ENCODE measurements at regions not wholly inside any gene's neighbourhood (a gene's known extent, or its start where the extent isn't known, plus 50 kb on each side); places are given as distances from the start of the nearest gene placed in this dataset.

DNA sequence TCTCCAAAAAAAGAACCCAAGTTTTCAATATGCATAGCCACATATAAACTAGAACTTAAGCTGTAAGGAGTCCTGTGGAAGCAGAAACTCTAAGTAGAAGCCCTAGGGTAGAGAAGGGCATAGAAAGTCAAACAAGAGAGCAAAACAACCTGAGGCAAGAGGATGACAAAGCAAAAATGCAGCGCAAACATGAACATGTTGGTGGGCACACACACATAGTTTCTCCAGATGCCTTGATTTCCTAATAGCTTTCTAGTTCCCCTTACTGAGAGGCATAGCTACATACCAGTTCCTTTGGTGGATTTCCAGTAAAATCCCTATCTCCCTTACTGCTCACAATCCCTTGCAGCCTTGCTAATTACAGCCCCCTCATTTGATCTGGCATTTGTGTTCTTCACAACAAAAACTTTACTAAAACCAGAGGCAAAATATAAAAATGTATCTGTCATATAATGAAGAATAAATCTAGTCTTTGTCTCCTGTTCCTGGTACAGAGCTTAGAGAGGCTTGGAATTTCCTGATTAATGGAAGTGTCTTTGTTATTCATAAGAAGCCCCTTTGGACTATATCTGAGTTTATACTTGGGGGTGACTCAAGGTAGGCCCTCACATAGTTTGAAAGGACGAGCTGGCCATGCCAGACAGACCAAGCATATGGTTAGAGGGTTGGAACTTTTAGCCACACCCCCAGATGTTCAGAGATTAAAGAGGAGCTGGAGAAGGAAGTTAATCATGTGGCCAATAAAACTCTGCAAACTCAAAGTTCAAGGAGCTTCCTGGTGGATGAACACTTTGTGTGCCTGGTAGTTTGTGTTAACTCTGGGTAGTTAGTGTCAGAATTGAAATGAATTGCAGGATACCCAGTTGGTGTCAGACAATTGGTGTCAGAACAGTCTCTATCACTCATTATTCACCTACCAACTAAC, 52.7 kb upstream of the ZCCHC13 start:
- H3K4me1 Mint-ChIP-seq (ENCODE audit: low read depth) = no peaks in the 10 kb centered on the region
- intact Hi-C loops (cut with micrococcal nuclease) = no loop called here

DNA sequence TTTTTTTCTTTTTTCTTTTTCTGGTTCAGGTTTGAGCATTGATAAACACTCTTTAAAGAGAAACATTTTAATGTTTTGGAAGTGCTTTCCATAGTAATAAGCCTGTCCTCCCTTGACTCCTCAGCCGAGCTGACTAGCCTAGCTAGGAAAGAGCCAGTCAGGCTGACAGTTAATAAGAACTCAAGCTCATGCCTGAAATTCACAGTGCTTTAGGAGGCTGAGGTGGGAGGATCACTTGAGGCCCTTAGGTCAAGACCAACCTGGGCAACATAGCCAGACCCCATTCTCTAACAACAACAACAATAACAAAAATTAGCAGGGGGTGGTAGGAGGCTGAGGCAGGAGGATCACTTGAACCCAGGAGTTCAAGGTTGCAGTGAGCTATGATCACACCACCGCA, 53.4 kb upstream of the ZCCHC13 start:
- Mint-ChIP-seq H3K36me3 (ENCODE audit: low read depth) (peaks cover 18% of the 10 kb centered on the region), H3K9me3 (no peaks in the 10 kb centered on the region), H3K4me3 (ENCODE audit: low read depth) (no peak overlapping the region), H3K27ac (no peak overlapping the region), H3K4me1 (ENCODE audit: low read depth) (no peaks in the 10 kb centered on the region), H3K27me3 (ENCODE audit: low read depth) (no peaks in the 10 kb centered on the region)
- intact Hi-C loops (cut with micrococcal nuclease) = no loop called here
- no peak for DNase-seq (ENCODE audit: low spot score)

More for the DNA sequence above, 52.7 kb upstream of the ZCCHC13 start:
- H3K27me3 Mint-ChIP-seq (ENCODE audit: low read depth) = no peaks in the 10 kb centered on the region
- peaks cover 24% of the 10 kb centered on the region for H3K36me3 Mint-ChIP-seq (ENCODE audit: low read depth)
- no peak for DNase-seq (ENCODE audit: low spot score)
- H3K4me3 Mint-ChIP-seq (ENCODE audit: low read depth) = no peak overlapping the region
- no peaks in the 10 kb centered on the region for H3K9me3 Mint-ChIP-seq
- H3K27ac Mint-ChIP-seq = no peak overlapping the region

DNA sequence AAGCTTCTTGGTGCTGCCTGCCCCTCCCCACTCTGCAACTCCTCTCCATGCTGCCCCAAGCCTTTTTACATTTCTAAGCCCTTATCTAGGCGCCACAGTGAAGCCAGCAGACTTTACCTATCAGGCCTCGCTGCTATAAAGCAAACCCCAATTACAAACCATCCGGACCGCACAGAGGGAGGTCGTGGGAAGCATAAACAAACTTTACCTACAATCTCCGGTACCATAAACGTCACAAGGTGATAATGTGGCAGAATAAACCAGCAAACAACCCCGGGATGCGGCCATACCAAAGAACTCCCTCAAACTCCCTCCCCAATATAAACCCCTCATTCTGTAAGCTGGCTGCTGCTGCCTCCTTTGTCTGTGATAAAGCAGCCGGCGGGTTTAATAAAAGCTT, 54.0 kb upstream of the ZCCHC13 start:
- intact Hi-C loops (cut with micrococcal nuclease) = loop anchor here (10.0 kb wide), 1 partner anchor 95 kb away; no protein-coding TSS in a partner anchor
- Mint-ChIP-seq H3K9me3 (no peaks in the 10 kb centered on the region), H3K36me3 (ENCODE audit: low read depth) (peaks cover 19% of the 10 kb centered on the region), H3K27me3 (ENCODE audit: low read depth) (no peaks in the 10 kb centered on the region), H3K4me3 (ENCODE audit: low read depth) (no peak overlapping the region), H3K27ac (no peak overlapping the region), H3K4me1 (ENCODE audit: low read depth) (no peaks in the 10 kb centered on the region)
- DNase-seq (ENCODE audit: low spot score) = no peak

DNA sequence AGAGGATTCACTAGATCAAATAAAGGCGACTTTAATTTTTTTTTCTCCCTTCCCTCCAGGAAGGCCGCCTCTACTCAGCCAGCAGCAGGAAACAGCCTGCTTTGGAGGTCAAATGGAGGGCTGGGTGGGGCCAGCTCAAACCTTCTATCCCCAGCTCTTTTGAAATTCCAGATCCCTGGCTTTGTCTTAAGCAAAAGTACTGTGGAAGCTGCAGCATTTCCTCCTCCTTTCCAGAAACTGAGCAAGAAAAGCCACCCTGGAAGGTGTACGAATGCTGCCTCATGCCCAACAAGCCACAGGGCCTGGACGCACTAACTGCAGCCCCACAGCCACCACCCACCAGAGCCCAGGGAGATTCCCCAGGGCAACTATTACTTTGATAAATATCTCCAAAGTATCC, 55.1 kb upstream of the ZCCHC13 start:
- H3K27me3 Mint-ChIP-seq (ENCODE audit: low read depth) = no peaks in the 10 kb centered on the region
- intact Hi-C loops (cut with micrococcal nuclease) = loop anchor here (10.0 kb wide), 1 partner anchor 96 kb away; no protein-coding TSS in a partner anchor
- no peaks in the 10 kb centered on the region for H3K9me3 Mint-ChIP-seq
- H3K36me3 Mint-ChIP-seq (ENCODE audit: low read depth) = peaks cover 21% of the 10 kb centered on the region
- H3K27ac Mint-ChIP-seq = no peak overlapping the region
- H3K4me1 Mint-ChIP-seq (ENCODE audit: low read depth) = no peaks in the 10 kb centered on the region
- H3K4me3 Mint-ChIP-seq (ENCODE audit: low read depth) = no peak overlapping the region
- DNase-seq (ENCODE audit: low spot score) = no peak

DNA sequence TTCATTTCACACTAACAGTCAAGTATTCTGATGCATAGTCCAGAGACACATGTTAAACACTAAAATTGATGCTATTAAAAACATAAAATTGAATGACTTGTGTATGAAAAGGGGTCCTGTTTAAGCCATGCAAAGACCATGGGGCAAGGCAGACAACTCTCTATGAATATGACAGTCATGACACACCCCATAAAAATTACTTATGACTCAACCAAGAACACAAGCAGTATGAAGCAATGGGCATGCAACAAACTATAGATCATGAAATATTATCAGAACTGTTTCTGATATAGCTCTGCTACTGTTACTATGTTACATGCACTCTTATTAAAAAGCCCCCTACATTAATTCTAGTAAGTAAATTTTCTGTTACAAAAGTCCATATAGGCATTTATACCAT, 57.5 kb upstream of the ZCCHC13 start:
- peaks cover 26% of the 10 kb centered on the region for H3K36me3 Mint-ChIP-seq (ENCODE audit: low read depth)
- H3K9me3 Mint-ChIP-seq = no peaks in the 10 kb centered on the region
- no peaks in the 10 kb centered on the region for H3K4me1 Mint-ChIP-seq (ENCODE audit: low read depth)
- no peak for DNase-seq (ENCODE audit: low spot score)
- no peak overlapping the region for H3K27ac Mint-ChIP-seq
- no peaks in the 10 kb centered on the region for H3K27me3 Mint-ChIP-seq (ENCODE audit: low read depth)
- no peak overlapping the region for H3K4me3 Mint-ChIP-seq (ENCODE audit: low read depth)
- intact Hi-C loops (cut with micrococcal nuclease) = loop anchor here (10.0 kb wide), 1 partner anchor 98 kb away; no protein-coding TSS in a partner anchor

DNA sequence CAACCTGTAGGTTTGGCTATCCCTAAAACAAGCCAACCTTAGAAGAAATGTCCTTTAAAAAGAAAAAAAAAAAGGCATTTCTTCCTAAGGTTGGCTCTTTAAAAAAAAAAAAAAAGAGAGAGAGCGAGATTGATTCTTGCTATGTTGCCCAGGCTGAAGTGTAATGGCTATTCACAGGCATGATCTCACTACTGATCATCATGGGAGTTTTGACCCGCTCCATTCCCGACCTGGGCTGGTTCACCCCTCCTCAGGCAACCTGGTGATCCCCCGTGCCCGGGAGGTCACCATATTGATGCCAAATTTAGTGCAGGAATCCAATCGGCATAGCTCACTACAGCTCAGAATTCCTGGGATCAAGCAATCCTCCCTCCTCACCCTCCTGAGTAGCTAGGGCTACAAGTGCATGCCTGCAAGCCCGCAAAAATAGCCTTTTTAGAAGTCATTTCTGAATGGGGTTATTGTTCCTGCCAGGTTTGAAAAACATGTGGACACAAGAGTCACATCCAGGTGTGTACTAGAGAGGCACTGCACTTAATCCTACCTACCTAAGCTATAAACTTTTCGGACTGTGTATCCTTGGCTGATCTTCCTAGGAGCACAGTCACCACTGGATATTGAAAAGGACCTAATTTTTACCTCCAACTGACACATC, 61.4 kb upstream of the ZCCHC13 start:
- H3K4me1 Mint-ChIP-seq (ENCODE audit: low read depth) = no peaks in the 10 kb centered on the region
- no peak overlapping the region for H3K27ac Mint-ChIP-seq
- no peaks in the 10 kb centered on the region for H3K9me3 Mint-ChIP-seq
- no peaks in the 10 kb centered on the region for H3K27me3 Mint-ChIP-seq (ENCODE audit: low read depth)
- H3K36me3 Mint-ChIP-seq (ENCODE audit: low read depth) = peaks cover 38% of the 10 kb centered on the region
- intact Hi-C loops (cut with micrococcal nuclease) = loop anchor here (10.0 kb wide), 1 partner anchor 102 kb away; no protein-coding TSS in a partner anchor
- no peak for DNase-seq (ENCODE audit: low spot score)
- H3K4me3 Mint-ChIP-seq (ENCODE audit: low read depth) = no peak overlapping the region

DNA sequence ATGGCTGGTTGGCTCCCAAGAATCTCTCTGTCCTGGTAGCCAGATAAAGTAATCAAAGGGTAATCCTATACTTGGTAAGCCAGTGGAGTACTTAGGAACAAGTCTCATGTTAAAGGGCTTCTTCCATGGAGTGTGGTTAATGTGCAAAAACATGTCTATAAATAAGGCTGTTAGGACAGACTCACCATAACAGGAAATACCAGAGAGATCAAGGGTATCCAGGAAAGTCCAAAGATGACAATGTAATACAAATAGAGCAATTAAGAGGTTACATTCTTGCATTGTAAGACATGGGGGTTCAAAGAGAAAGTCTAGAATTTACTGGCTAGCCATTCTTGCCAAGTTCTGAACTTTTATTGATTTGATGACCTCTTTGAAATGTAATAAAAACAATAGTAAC, 61.9 kb upstream of the ZCCHC13 start:
- no peaks in the 10 kb centered on the region for H3K9me3 Mint-ChIP-seq
- H3K36me3 Mint-ChIP-seq (ENCODE audit: low read depth) = peaks cover 35% of the 10 kb centered on the region
- intact Hi-C loops (cut with micrococcal nuclease) = loop anchor here (10.0 kb wide), 1 partner anchor 103 kb away; no protein-coding TSS in a partner anchor
- H3K4me3 Mint-ChIP-seq (ENCODE audit: low read depth) = no peak overlapping the region
- H3K27ac Mint-ChIP-seq = no peak overlapping the region
- H3K4me1 Mint-ChIP-seq (ENCODE audit: low read depth) = no peaks in the 10 kb centered on the region
- no peak for DNase-seq (ENCODE audit: low spot score)
- no peaks in the 10 kb centered on the region for H3K27me3 Mint-ChIP-seq (ENCODE audit: low read depth)

DNA sequence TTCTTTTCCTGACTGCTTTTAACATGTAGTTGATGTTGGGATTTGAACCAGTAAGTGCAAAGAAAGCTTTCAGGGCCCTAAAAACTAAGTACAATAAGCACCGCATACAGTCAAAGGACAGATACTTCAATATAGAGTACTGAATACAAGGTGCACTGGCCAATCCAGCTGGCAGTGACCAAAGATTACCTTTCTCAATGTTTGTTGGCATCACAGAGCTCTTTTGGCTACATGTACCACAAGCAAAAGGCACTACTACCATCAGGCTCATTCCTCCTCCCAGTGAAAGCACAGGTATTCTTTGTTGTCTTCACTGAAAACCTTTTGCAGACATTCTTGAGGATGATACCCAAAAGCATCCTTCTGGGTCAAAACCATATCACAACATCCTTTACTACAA, 65.2 kb upstream of the ZCCHC13 start:
- H3K4me1 Mint-ChIP-seq (ENCODE audit: low read depth) = no peaks in the 10 kb centered on the region
- no peaks in the 10 kb centered on the region for H3K9me3 Mint-ChIP-seq
- DNase-seq (ENCODE audit: low spot score) = no peak
- intact Hi-C loops (cut with micrococcal nuclease) = no loop called here
- H3K36me3 Mint-ChIP-seq (ENCODE audit: low read depth) = peaks cover 20% of the 10 kb centered on the region
- no peak overlapping the region for H3K27ac Mint-ChIP-seq
- H3K4me3 Mint-ChIP-seq (ENCODE audit: low read depth) = no peak overlapping the region
- H3K27me3 Mint-ChIP-seq (ENCODE audit: low read depth) = no peaks in the 10 kb centered on the region

DNA sequence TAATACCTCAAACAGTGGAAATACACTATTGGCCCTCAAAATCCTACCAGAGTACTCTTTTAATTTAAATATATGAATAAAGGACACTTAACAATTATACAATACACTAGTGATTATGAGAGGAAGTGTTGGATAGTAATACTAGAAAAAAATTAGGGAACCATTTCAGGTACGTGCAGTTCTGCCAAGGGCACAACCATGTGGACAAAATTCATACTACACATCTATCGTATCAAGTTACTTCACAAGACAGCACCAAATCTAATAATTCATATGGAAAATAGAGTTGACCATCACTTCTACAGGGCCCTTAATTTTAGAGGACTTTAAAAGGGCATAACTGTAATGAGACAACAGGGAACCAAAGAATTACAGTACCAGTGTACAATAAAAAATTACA, 69.2 kb upstream of the ZCCHC13 start:
- no peaks in the 10 kb centered on the region for H3K27me3 Mint-ChIP-seq (ENCODE audit: low read depth)
- intact Hi-C loops (cut with micrococcal nuclease) = no loop called here
- no peak overlapping the region for H3K4me3 Mint-ChIP-seq (ENCODE audit: low read depth)
- H3K36me3 Mint-ChIP-seq (ENCODE audit: low read depth) = peaks cover 9% of the 10 kb centered on the region
- H3K4me1 Mint-ChIP-seq (ENCODE audit: low read depth) = no peaks in the 10 kb centered on the region
- no peaks in the 10 kb centered on the region for H3K9me3 Mint-ChIP-seq
- no peak overlapping the region for H3K27ac Mint-ChIP-seq
- no peak for DNase-seq (ENCODE audit: low spot score)

DNA sequence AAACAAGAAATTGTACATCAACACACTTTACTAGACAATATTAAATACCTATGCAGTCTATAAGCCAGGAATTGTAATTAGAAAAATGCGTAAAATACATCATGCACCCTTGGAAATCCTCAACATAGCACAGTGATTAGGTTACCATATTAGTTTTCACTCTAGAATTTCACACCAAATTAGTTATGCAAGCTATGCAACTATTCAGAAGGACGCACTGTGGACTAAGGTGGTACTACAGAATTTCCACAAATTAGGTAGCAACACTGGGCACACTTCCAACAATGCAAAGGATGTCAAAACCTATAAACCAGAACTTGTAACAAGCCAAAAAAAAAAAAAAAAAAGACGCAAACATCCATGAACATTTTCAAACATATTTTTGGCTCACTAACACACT, 71.1 kb upstream of the ZCCHC13 start:
- Mint-ChIP-seq H3K9me3 (no peaks in the 10 kb centered on the region), H3K4me3 (ENCODE audit: low read depth) (no peak overlapping the region), H3K27me3 (ENCODE audit: low read depth) (no peaks in the 10 kb centered on the region), H3K36me3 (ENCODE audit: low read depth) (peaks cover 7% of the 10 kb centered on the region), H3K4me1 (ENCODE audit: low read depth) (no peaks in the 10 kb centered on the region), H3K27ac (no peak overlapping the region)
- DNase-seq (ENCODE audit: low spot score) = no peak
- intact Hi-C loops (cut with micrococcal nuclease) = no loop called here

DNA sequence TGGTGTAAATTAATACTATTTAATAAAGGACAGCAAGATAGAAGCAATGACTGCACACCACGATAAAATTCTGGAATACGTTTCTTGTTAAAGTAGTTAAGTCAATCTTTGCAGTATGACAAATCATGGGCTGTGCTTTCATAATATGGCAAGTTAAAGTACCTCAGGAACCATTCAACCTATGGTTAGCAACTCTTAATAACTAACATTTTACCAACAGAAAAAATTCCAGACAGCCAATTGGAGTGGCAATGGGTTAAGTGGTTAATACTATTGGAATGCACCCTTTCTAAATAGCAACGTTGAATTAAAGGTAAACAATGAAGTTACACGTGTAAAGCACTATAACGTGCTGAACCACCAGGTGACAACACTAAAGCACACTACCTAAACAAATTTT, 72.4 kb upstream of the ZCCHC13 start:
- intact Hi-C loops (cut with micrococcal nuclease) = no loop called here
- Mint-ChIP-seq H3K9me3 (no peaks in the 10 kb centered on the region), H3K4me1 (ENCODE audit: low read depth) (no peaks in the 10 kb centered on the region), H3K36me3 (ENCODE audit: low read depth) (peaks cover 7% of the 10 kb centered on the region), H3K4me3 (ENCODE audit: low read depth) (no peak overlapping the region), H3K27ac (no peak overlapping the region), H3K27me3 (ENCODE audit: low read depth) (no peaks in the 10 kb centered on the region)
- DNase-seq (ENCODE audit: low spot score) = no peak

DNA sequence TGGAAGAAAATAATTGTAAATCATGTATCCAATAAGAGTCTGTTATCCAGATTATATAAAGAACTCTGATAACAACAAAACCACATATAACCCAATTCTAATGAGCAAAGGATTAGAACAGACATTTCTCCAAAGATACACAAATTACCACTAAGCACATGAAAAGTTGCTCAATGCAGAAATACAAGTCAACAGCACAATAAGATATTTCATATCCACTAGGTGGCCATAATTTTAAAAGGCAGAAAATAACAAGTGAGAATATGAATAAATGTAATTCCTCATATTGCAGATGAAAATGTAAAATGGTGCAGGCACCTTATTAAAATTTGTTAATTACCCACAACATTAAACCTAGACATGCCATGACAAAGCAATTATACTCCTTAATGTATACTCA, 73.9 kb upstream of the ZCCHC13 start:
- Mint-ChIP-seq H3K4me3 (ENCODE audit: low read depth) (no peak overlapping the region), H3K27ac (no peak overlapping the region), H3K4me1 (ENCODE audit: low read depth) (no peaks in the 10 kb centered on the region), H3K9me3 (no peaks in the 10 kb centered on the region), H3K36me3 (ENCODE audit: low read depth) (peaks cover 16% of the 10 kb centered on the region), H3K27me3 (ENCODE audit: low read depth) (no peaks in the 10 kb centered on the region)
- intact Hi-C loops (cut with micrococcal nuclease) = no loop called here
- DNase-seq (ENCODE audit: low spot score) = no peak

DNA sequence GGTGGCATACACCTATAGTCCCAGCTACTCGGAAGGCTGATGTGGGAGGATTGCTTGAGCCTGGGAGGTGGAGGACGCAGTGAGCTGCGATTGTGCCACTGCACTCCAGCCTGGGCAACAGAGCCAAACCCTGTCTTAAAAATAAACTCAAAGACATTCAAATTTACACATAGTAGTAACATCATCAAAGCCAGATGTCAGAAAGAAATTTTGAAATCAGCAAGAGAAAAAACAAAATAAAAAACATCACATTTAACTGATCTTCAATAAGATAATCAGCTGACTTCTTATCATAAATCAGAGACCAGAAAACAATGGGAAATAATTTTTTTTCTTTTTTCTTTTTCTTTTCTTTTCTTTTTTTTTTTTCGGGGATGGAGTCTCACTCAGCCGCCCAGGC, 78.9 kb upstream of the ZCCHC13 start:
- Mint-ChIP-seq H3K36me3 (ENCODE audit: low read depth) (peaks cover 36% of the 10 kb centered on the region), H3K4me1 (ENCODE audit: low read depth) (peaks cover 2% of the 10 kb centered on the region), H3K27ac (no peak overlapping the region), H3K9me3 (no peaks in the 10 kb centered on the region), H3K4me3 (ENCODE audit: low read depth) (no peak overlapping the region), H3K27me3 (ENCODE audit: low read depth) (no peaks in the 10 kb centered on the region)
- DNase-seq (ENCODE audit: low spot score) = no peak
- intact Hi-C loops (cut with micrococcal nuclease) = no loop called here
